GM19023 (cell line): ENCODE measurements at regions not wholly inside any gene's neighbourhood (a gene's known extent, or its start where the extent isn't known, plus 50 kb on each side); places are given as distances from the start of the nearest gene placed in this dataset.

ENCODE experiments used
- ATAC-seq: cut with Tn5 transposase; IDR thresholded peaks from one replicate; pipeline ENCODE4 v1.9.1; 2021; ENCODE audit warnings: mild to moderate bottlenecking, moderate library complexity; ENCODE audit not compliant: unreplicated experiment

DNA sequence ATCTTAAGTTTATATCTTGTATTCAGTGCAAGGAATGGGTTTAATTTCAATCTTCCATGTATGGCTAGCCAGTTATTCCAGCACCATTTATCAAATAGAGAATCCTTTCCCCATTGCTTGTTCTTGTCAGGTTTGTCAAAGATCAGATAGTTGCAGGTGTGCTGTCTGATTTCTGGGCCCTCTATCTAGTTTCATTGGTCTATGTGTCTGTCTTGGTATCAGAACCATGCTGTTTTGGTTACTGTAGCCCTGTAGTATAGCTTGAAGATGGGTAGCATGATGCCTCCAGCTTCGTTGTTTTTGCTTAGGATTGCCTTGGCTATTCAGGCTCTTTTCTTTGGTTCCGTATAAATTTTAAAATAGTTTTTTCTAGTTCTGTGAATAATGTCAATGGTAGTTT is 200.0 kb downstream of the MANEA start:
- no peak for ATAC-seq

DNA sequence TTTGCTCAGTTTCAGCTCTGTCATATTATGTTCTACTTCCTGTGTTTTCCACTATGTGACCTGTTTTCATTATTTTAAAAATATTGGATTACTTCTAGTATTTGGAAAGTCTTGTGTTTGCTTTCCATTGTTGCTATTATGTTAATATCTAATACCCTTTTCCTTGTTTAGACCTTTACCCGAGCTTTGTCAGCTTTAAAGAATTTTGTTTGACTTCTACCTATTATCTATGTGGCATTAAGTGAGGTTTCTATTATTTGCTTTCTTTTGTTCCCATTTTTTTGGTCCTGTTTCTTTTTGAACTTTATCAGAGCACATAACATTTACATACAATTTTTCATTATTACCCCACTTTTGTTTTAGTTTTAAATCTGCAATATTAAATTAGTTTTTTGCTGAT is 202.7 kb downstream of the MANEA start:
- no peak for ATAC-seq

DNA sequence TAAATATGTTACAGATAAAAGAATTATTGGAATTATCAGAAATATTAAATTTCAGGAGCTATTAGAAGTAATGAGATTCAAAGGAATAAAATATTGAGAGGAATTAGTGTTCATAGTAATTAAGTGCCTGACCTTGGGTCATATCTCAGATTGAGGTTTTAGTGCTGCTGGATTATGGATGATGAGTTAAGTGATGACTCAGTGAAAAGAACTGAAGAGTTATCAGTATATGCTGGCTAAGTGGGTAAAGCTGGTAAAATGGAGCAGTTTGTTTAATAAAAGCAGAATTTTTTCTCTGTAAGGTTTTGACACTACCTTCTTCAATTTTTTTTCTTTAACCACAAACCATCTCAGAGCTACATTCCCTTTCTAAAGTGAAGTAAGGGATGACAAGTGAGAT is 206.7 kb downstream of the MANEA start:
- ATAC-seq, result no peak

DNA sequence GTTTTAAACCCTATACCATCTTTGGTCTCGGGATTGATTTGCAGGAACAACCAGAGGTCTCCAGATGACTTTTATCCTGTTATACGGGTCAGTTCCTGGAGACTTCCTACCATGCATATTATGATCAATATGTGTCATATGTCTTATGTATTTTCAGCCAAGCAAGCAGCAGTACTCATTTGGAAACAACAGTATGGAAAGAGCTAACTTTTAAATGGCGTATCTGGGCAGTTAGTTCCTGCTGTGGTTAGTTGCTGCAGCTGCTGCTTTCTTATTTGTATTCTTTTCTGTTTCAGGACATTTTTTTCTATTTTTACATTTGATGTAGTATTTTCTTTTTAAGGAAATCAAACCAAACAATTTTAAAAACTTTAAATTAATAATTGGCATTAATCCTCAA is 207.5 kb downstream of the MANEA start:
- peak; percentile 52 for ATAC-seq

DNA sequence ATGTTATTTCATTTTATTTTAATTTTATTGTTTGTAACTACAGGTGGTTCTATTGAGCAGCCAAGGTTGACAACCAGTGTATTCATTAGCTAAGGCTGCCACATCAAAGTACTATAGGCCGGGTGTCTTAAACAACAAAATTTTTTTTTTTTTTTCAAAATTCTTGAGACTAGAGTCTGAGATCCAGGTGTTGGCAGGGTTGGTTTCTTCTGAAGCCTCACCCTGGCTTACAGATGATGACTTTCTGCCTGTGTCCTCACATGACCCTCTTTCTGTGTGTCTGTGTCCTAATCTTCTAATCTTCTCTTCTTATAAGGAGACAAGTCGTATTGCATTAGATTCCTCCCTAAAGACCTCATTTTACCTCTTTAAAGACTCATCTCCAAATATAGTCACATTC is 208.4 kb downstream of the MANEA start:
- peak; percentile 51 for ATAC-seq

DNA sequence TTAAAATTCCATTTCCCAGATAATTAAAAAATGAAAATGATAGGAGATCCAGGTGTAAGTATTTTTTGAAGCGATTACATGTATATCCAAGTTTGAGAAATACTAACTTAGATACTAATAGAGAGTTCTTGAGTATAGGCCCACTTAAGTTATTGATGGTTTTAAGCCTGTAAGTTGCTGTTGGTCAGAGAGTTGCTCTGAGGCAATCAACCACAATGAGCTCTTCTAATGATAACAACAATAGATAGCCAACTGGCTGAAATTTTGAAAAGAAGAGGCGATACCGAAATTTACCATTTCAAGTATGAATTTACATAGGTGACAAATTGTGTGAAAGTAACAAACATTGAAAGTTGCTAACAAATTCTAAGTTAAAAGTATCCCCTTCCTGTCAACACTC is 209.5 kb downstream of the MANEA start:
- no peak for ATAC-seq

DNA sequence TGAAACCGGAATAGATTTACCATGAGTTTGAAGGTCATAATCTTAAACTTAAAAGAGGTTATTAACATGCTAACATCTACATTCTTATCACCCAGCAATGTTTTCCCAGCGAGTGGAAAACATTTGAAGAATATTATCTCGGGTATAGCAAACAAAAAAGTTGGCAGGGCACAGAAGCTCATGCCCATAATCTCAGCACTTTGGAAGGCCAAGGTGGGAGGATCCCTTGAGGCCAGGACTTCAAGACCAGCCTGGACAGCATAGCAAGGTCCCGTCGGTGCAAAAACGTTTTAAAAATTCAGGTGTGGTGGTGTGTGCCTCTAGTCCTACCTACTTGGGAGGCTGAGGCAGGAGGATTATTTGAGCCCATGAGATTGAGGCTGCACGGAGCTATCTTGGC is 213.5 kb downstream of the MANEA start:
- ATAC-seq, result no peak

DNA sequence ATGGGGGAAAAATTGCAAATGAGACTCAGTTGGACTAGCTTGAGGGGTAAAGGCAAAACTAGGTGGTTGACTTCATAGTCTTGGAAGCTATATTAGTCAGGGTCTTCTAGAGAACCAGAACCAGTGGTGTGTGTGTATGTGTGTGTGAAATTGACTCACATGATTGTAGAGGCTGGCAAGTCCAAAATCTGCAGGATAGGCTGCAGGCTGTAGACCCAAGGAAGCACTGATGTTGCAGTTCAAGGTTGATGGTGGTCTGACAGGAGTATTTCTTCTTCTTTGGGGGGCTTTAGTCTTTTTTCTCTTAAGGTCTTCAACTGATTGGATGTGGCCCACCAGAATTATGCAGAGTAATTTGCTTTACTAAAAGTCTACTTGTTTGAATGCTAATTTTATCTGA is 217.4 kb downstream of the MANEA start:
- no peak for ATAC-seq

DNA sequence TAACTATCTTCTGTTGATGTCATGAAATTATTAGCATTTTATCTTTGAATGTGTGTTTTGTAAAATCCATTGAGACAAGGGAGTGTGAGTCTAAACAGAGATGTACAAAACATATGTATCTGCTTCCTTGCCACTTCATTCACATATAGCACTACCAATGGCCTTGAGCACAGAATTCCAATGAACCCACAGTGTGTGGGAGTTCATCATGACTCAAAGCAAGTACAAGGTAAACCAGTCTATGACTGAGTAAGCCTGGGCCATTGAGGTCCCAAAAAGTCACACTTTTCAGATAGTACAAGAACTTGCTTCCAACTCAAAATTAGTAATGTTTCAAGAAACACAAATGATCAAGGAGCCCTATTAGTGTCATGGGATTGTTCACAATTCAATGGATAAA is 218.6 kb downstream of the MANEA start:
- ATAC-seq, result no peak

DNA sequence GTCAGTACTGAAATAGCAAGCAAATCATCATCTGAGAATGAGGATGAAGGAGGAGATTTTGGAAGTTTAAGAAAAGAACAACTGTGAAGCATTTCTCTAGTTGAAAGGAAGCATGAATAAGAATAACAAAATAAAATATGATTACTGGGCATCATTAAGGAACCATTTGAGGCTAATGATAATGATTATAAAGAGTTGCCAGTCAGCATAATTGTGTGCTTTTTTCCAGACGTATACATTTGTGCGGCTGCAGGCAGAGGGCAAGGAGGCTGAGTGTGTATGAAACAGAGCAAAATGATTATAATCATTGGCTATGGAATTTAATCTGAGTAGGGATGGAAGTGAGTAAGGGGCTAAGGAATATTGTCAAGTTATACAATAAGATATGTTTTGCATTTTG is 218.7 kb upstream of the FUT9 start:
- no peak for ATAC-seq

DNA sequence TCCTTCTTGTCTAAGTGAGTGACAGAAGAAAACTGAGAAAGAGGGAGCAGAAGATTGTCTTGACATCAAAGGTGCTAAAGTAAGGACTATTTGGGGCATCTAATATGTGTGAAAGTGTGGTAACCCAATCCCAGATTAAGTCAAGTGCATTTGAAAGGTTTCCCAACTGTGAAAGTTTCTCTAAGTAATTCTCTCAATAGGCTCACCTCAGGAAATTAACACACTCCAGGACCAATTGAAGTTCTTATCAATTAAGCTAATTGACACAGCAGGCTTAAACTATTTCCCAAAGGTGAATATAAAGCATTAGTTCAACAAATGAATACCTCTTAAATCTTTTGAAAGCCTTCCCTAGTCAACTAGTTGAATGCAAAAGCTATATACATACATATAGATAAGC is 212.8 kb upstream of the FUT9 start:
- no peak for ATAC-seq

DNA sequence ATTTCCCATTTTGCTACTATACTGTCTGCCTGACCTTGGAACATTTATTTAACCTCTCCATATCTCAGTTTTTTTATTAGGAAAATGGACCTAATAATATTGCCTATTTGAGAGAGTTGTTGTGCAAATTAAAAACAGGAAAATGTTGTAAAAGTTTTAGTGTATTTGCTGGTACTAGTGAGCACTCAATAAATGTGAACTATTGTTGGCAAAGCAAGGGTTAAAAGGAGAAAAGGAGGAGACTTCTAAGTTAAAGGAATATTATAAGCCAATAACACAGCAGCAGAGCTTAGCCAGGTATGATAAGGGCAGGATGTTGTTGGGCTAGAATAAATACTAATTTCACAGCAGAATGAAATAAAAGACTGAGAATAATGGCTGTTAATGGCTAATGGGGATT is 211.9 kb upstream of the FUT9 start:
- ATAC-seq, result no peak

DNA sequence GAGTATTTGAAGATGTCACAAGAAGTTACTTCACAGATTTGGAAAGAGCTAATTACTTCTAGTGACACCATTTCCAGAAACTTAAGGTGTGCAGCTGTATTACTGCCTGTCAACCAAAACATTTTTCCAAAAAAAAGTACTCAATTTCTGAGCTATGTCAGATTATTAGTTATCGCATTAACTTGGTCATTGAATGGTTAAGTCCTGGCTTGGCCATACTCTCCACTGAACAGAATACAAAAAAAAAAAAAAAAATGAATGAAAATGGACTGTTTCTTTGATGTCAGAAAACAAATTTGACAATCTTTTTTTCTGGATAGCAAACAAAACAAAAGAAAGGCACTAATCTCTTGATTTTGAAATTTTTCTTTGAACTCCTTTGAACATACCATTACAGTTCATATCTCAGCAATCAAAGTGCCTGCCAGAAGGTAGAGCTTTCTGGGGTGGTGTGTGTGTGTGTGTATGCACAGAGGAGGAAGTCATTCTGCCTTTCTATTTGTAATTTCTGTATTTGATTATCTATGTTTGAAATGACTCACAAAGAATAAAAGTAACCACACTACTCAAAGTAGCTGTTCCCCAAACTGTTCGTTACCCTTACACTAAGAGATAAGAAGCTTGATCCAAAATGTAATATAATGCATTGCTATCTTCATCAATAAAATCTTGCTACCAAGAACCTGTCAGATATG is 210.8 kb upstream of the FUT9 start:
- peak; percentile 75 for ATAC-seq

DNA sequence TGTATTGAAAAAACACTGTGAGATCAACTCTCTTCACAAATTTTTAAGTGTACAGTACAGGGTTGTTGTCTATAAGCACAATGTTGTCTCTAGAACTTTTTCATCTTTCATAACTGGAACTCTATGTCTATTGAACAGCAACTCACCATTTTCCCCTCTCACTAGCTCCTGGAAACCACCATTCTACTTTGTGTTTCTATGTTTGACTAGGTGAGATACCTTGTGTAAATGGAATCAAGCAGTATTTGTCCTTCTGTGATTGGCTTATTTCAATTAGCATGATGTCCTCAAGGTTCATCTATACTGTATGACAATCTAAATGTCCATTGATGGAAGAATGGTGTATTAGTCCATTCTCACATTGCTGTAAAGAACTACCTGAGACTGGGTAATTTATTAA is 210.1 kb upstream of the FUT9 start:
- no peak for ATAC-seq

DNA sequence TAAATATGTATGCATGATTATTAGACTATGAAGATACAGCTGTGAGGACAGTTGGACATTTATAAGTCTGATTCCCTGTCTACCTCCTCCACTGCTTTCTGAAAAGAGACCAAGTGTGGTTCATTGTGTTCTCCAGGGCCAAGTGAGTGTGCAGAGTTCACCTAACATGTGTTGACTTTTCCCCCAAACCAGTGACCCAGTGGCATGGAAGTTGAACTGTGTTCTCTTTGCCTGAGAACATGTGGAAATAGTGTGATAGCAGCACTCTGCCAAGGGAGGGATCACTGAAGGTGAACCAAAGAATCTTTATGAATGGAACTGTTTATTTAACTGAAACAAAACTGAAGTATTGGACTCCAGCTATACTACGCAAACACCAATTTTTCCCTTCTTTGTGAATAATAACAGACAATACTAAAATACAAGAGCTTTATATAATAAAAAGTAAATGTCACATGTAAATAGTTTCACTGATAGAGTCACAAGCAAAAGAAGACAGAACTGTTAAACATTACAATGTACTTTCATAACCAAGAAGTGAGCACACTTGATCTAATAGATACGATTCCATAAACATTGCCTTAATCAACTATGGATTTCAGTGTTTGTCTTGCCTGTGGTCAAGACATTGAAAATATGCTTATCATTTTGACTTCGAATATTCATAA is 200.3 kb upstream of the FUT9 start:
- no peak for ATAC-seq

DNA sequence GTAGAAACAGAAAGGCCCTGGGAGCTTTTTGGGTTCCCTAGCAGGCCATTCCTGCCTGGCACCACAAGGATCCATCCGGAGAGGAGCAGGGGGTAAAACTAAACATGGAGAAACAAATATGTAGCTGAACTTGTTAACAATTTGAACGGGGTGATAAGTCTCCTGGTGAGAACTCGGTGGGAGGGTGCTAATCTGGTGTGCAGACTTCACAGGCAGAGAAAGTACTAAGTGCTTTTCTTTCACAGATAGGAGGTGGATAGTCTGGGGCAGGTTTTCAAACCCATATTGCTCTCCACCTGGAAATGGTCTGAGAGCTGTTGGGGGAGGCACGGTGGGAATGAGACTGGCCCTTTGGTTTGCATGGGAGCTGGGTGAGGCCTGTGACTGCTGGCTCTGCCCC is 196.3 kb upstream of the FUT9 start:
- no peak for ATAC-seq

DNA sequence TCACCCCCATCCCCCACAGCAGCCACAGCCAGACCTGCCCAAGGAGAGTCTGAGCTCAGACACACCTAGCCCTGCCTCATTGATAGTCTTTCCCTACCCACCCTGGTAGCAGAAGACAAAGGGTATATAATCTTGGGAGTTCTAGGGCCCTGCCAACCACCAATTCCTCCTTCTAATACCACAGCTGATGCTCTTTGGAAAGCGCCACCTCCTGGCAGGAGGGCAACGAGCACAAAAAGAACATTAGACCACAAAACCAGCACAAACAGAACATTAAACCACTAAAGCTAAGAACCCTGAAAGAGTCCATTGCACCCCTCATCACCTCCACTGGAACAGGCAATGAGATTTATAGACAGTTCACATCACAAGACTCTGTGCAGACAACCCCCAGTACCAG is 195.8 kb upstream of the FUT9 start:
- ATAC-seq, result no peak

DNA sequence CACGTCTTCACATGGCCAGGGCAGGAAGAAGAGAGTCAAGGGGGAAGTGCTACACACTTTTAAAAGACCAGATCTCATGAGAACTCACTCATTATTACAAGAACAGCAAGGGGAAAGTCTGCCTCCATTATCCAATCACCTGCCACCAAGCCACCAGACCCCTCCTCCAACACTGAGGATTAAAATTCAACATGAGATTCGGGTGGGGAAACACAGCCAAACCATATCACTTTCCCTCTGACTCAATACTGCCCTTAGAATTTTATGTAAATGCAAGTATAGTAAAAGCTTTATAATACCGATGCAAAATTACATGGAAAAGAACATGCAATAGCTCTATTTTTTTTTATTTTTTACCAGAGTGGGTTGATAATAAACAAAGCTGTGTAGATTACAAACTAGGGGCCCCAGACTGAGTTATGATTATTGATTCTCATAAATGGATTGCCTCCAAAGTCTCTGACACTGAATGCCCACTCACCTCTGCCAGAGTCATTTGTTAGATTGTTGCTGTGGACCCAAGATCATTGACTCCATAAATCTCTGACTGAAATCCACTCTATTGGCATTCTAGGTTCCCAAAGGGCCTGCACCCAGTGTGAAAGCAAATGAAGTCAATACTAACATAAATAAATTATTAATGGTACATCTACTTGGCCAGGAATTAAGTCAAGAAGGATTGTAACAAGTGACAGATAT is 184.8 kb upstream of the FUT9 start:
- no peak for ATAC-seq

DNA sequence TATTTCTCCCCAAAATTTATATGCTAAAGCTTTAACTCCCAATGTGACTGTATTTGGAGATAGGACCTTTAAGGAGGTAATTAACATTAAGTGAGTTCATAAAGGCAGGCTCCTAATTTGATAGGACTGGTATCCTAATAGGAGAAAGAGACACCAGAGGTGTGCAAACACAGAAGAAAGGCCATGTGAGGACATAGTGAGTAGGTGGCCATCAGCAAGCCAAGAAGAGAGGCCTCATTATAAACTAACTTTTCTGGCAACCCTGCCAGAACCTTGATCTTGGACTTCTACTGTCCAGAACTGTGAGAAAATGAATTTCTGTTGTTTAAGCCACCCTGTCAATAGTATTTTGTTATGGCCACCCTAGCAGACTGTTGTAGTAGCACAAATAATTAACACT is 177.9 kb upstream of the FUT9 start:
- no peak for ATAC-seq

DNA sequence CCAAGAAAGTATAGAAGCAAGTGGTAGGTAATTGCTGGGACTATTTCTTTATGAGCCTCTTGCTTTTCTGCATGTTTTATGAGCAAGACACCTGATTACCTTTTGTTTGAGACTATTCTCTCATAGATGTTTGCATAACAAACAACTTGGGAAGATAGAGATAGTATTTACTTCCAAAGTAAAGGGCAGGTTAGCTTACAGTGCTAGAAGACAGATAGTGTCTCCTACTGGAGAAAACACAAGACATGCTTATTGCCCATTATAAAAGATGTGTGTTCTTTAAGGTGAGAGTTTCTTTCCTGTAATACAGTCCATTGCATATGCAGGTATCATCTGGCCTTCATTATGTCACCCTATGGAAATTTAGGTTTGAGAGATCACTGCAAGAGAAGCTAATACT is 174.2 kb upstream of the FUT9 start:
- ATAC-seq, result no peak

DNA sequence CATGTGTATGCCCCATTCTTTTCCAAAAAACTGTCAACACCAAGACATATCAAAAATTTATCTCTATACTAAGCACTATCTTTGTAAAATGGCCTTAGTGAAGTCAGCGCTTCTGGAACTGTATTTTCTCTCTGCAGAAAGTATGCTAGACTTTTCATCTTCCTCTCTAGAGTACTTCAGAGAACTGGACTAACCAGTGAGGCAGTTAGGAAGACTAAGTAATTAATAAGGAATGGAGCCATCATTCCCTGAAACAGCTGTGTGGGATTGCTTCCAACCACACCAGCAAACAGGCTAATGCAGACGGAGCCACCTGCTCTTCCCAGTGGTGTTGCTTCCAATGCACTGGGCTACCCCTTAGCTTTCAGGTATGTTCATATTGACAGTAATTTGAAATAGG is 169.1 kb upstream of the FUT9 start:
- ATAC-seq, result no peak

DNA sequence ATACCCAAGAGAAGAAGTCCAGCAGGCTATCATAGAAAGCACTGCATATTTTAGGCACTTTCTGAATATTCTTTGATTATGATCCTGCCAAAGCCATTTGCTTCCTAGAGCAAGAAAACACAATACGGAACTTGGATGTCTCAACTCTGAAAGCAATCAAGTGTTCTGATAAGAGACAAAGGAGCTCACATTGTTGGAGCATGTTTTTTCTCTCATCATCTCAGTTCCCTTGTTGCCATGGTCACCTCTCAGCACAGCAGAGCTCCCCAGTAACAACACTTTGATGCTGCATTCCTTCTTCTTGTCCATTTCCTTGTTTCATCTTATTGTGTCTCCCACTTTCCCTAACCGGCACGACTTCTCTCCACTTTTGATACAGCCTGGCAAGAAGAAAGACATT is 168.7 kb upstream of the FUT9 start:
- ATAC-seq, result no peak
